ENCODE measurements at regions not wholly inside any gene's neighbourhood (a gene's known extent, or its start where the extent isn't known, plus 50 kb on each side); places are given as distances from the start of the nearest gene placed in this dataset.
A peak's percentile ranks its signal among the peaks of the same experiment; 100 is the strongest.
"Not testable (repeated sequence)": the region's sequence is repeated elsewhere in the genome, so short reads cannot be mapped to it uniquely, and the experiment has no call there.

- Mint-ChIP-seq H3K36me3 (no peaks in the 10 kb centered on the region), H3K4me3 (no peak overlapping the region), H3K9me3 (no peaks in the 10 kb centered on the region), H3K27ac (no peak overlapping the region), H3K4me1 (peaks cover 4% of the 10 kb centered on the region)
- DNase-seq (ENCODE audit: low spot score in 2 of 2) (no peak), ATAC-seq (no peak)
Measured at GRCh38 chr7:148500978-148501377, 89.6 kb upstream of the C7orf33 start.

GRCh38 chr7:148503900-148504487 lies 86.6 kb upstream of the C7orf33 start:
- Mint-ChIP-seq H3K27ac (no peak overlapping the region), H3K4me3 (no peak overlapping the region), H3K9me3 (no peaks in the 10 kb centered on the region), H3K4me1 (peaks cover 18% of the 10 kb centered on the region), H3K36me3 (no peaks in the 10 kb centered on the region)
- ATAC-seq: no peak
- DNase-seq (ENCODE audit: low spot score in 2 of 2): no peak

- H3K4me3 Mint-ChIP-seq: no peak overlapping the region
- ATAC-seq: no peak
- no peak for DNase-seq (ENCODE audit: low spot score in 2 of 2)
- H3K36me3 Mint-ChIP-seq: no peaks in the 10 kb centered on the region
- H3K9me3 Mint-ChIP-seq: no peaks in the 10 kb centered on the region
- H3K27ac Mint-ChIP-seq: no peak overlapping the region
- peaks cover 18% of the 10 kb centered on the region for H3K4me1 Mint-ChIP-seq
Measured at GRCh38 chr7:148505645-148506375, 84.8 kb upstream of the C7orf33 start.

- not testable (repeated sequence) for H3K9me3 Mint-ChIP-seq, H3K36me3 Mint-ChIP-seq
- DNase-seq (ENCODE audit: low spot score in 2 of 2) (peak in 1 of 2 donors; percentile 66), ATAC-seq (peak; percentile 96)
- Mint-ChIP-seq H3K4me3 (peak overlapping the region; percentile 48), H3K4me1 (peaks cover 18% of the 10 kb centered on the region), H3K27ac (peak overlapping the region; percentile 35)
Measured at GRCh38 chr7:148507064-148507573, 83.4 kb upstream of the C7orf33 start.

- DNase-seq (ENCODE audit: low spot score in 2 of 2) (no peak), ATAC-seq (peak; percentile 81)
- Mint-ChIP-seq H3K36me3 (no peaks in the 10 kb centered on the region), H3K4me1 (peaks cover 18% of the 10 kb centered on the region), H3K4me3 (peak overlapping the region; percentile 48), H3K27ac (peak overlapping the region; percentile 35), H3K9me3 (no peaks in the 10 kb centered on the region)
Measured at GRCh38 chr7:148507787-148508186, 82.8 kb upstream of the C7orf33 start.

GRCh38 chr7:148514236-148514635 lies 76.3 kb upstream of the C7orf33 start:
- H3K4me1 Mint-ChIP-seq: no peaks in the 10 kb centered on the region
- H3K27ac Mint-ChIP-seq: no peak overlapping the region

GRCh38 chr7:148515237-148515636 lies 75.3 kb upstream of the C7orf33 start:
- Mint-ChIP-seq H3K27ac (no peak overlapping the region), H3K4me1 (no peaks in the 10 kb centered on the region), H3K4me3 (no peak overlapping the region), H3K36me3 (no peaks in the 10 kb centered on the region), H3K9me3 (no peaks in the 10 kb centered on the region)
- ATAC-seq (no peak), DNase-seq (ENCODE audit: low spot score in 2 of 2) (no peak)

More at GRCh38 chr7:148514236-148514635, 76.3 kb upstream of the C7orf33 start:
- no peaks in the 10 kb centered on the region for H3K9me3 Mint-ChIP-seq
- no peak for ATAC-seq
- no peaks in the 10 kb centered on the region for H3K36me3 Mint-ChIP-seq
- no peak overlapping the region for H3K4me3 Mint-ChIP-seq
- DNase-seq (ENCODE audit: low spot score in 2 of 2): no peak

- ATAC-seq (no peak), DNase-seq (ENCODE audit: low spot score in 2 of 2) (no peak)
- Mint-ChIP-seq H3K36me3 (no peaks in the 10 kb centered on the region), H3K4me1 (no peaks in the 10 kb centered on the region), H3K27ac (no peak overlapping the region), H3K9me3 (no peaks in the 10 kb centered on the region), H3K4me3 (no peak overlapping the region)
Measured at GRCh38 chr7:148515728-148516695, 74.6 kb upstream of the C7orf33 start.

GRCh38 chr7:148519386-148519785 lies 71.2 kb upstream of the C7orf33 start:
- not testable (repeated sequence) for ATAC-seq; H3K4me3 Mint-ChIP-seq; H3K4me1 Mint-ChIP-seq; DNase-seq (ENCODE audit: low spot score in 2 of 2); H3K27ac Mint-ChIP-seq; H3K9me3 Mint-ChIP-seq; H3K36me3 Mint-ChIP-seq

- no peak for ATAC-seq
- no peaks in the 10 kb centered on the region for H3K9me3 Mint-ChIP-seq
Measured at GRCh38 chr7:148521271-148521670, 69.3 kb upstream of the C7orf33 start.

GRCh38 chr7:148523550-148523949 lies 67.0 kb upstream of the C7orf33 start:
- DNase-seq (ENCODE audit: low spot score in 2 of 2) (no peak), ATAC-seq (no peak)
- no peaks in the 10 kb centered on the region for H3K36me3 Mint-ChIP-seq
- no peaks in the 10 kb centered on the region for H3K4me1 Mint-ChIP-seq
- no peak overlapping the region for H3K27ac Mint-ChIP-seq
- H3K4me3 Mint-ChIP-seq: no peak overlapping the region
- no peaks in the 10 kb centered on the region for H3K9me3 Mint-ChIP-seq

More at GRCh38 chr7:148521271-148521670, 69.3 kb upstream of the C7orf33 start:
- H3K27ac Mint-ChIP-seq: no peak overlapping the region
- H3K4me1 Mint-ChIP-seq: no peaks in the 10 kb centered on the region
- H3K36me3 Mint-ChIP-seq: no peaks in the 10 kb centered on the region
- DNase-seq (ENCODE audit: low spot score in 2 of 2): no peak
- H3K4me3 Mint-ChIP-seq: no peak overlapping the region

- H3K27ac Mint-ChIP-seq: no peak overlapping the region
- no peak for DNase-seq (ENCODE audit: low spot score in 2 of 2)
- H3K4me3 Mint-ChIP-seq: no peak overlapping the region
- no peaks in the 10 kb centered on the region for H3K36me3 Mint-ChIP-seq
- H3K9me3 Mint-ChIP-seq: no peaks in the 10 kb centered on the region
- no peak for ATAC-seq
- H3K4me1 Mint-ChIP-seq: no peaks in the 10 kb centered on the region
Measured at GRCh38 chr7:148524479-148525224, 65.9 kb upstream of the C7orf33 start.

GRCh38 chr7:148527717-148528168 lies 62.8 kb upstream of the C7orf33 start:
- H3K4me1 Mint-ChIP-seq: no peaks in the 10 kb centered on the region
- H3K4me3 Mint-ChIP-seq: no peak overlapping the region
- DNase-seq (ENCODE audit: low spot score in 2 of 2): peak; percentile 69 to 90
- no peak overlapping the region for H3K27ac Mint-ChIP-seq
- H3K36me3 Mint-ChIP-seq: no peaks in the 10 kb centered on the region
- no peaks in the 10 kb centered on the region for H3K9me3 Mint-ChIP-seq
- peak; percentile 99 for ATAC-seq

GRCh38 chr7:148535217-148535616 lies 55.3 kb upstream of the C7orf33 start:
- H3K4me1 Mint-ChIP-seq: peaks cover 8% of the 10 kb centered on the region
- H3K36me3 Mint-ChIP-seq: no peaks in the 10 kb centered on the region
- DNase-seq (ENCODE audit: low spot score in 2 of 2): peak in 1 of 2 donors; percentile 62
- peak; percentile 81 for ATAC-seq
- peak overlapping the region; percentile 60 for H3K27ac Mint-ChIP-seq
- no peaks in the 10 kb centered on the region for H3K9me3 Mint-ChIP-seq
- H3K4me3 Mint-ChIP-seq: peak overlapping the region; percentile 62
